HepG2 (cell line): ENCODE measurements at regions not wholly inside any gene's neighbourhood (a gene's known extent, or its start where the extent isn't known, plus 50 kb on each side); places are given as distances from the start of the nearest gene placed in this dataset.

Experiments used
- ATAC-seq: fragments of 200-7000 bp; cut with Tn5 transposase; 3 replicates; pipeline ENCODE4 v1.9.1; 2020; ENCODE audit warnings: mild to moderate bottlenecking, moderate library complexity
- BruUV-seq: library from RNA; stranded (reverse); fragments of 400-500 nt; replicated peaks from 2 replicates; lab custom pipeline; 2021; lab: Mats Ljungman, UMichigan
- CTCF ChIA-PET: fragments of 300-600 bp; formaldehyde crosslinking; extraction: SDS; loops from one replicate; lab custom pipeline; 2021; ENCODE audit warnings: low total read pairs, inconsistent platforms, low intra/inter-chr PET ratio; lab: Yijun Ruan, JAX
- POLR2A ChIA-PET: fragments of 350-600 bp; sonication (Branson Sonifier 250); formaldehyde crosslinking; loops from one replicate; lab custom pipeline; 2020; ENCODE audit warnings: antibody characterized with exemption, inconsistent platforms; lab: Yijun Ruan, JAX
- DNase-seq: peaks from one replicate; pipeline ENCODE4 v3.0.0-alpha.2; 2015; ENCODE audit warnings: low spot score
- FAIRE-seq: peaks from 3 replicates; lab custom pipeline; 2011; peaks lifted over from hg19 to GRCh38; lab: Jason Lieb, UNC
- H2AFZ ChIP-seq: one replicate; pipeline ENCODE4 v1.6.1; 2011; ENCODE audit warnings: low read length, inconsistent platforms
- H3K27ac ChIP-seq: fragments of 300-600 bp; 3 replicates; pipeline ENCODE4 v1.8.0; 2011; ENCODE audit warnings: mixed run types, mild to moderate bottlenecking, mixed read lengths, low read length, inconsistent platforms; ENCODE audit not compliant: insufficient read depth; ENCODE audit errors: extremely low read length
- H3K27me3 ChIP-seq, 2 experiments: fragments of 200-600 bp in 1 of 2; 2 replicates in 1 of 2; 3 replicates in 1 of 2; pipeline versions ENCODE4 v1.6.0 to v1.8.0; 2011; ENCODE audit warnings: low read length in 2 of 2, mild to moderate bottlenecking in 2 of 2, moderate library complexity in 2 of 2, inconsistent platforms in 1 of 2; ENCODE audit not compliant: insufficient read depth in 2 of 2, control insufficient read depth in 1 of 2
- H3K36me3 ChIP-seq, 2 experiments: fragments of 200-600 bp in 1 of 2; replicated peaks in 1 of 2; 2 replicates in 1 of 2; 3 replicates in 1 of 2; pipeline versions ENCODE4 v1.5.1 to v1.8.0; 2011; ENCODE audit warnings: low read length in 2 of 2, inconsistent platforms in 1 of 2; ENCODE audit not compliant: insufficient read depth in 2 of 2, control insufficient read depth in 1 of 2
- H3K4me1 ChIP-seq: 2 replicates; pipeline ENCODE4 v1.5.1; 2012; ENCODE audit warnings: low read length, inconsistent platforms; ENCODE audit not compliant: insufficient read depth
- H3K4me2 ChIP-seq: 2 replicates; pipeline ENCODE4 v1.6.0; 2011; ENCODE audit warnings: low read depth, low read length, inconsistent platforms
- H3K4me3 ChIP-seq, 3 experiments: fragments of 200-600 bp in 1 of 3; sonication (generic), shearing (Covaris generic) in 1 of 3; replicated peaks in 1 of 3; 2 replicates each; pipeline ENCODE4 v1.5.1; 2011 to 2016; ENCODE audit warnings: low read length in 3 of 3, inconsistent platforms in 2 of 3, low read depth in 2 of 3, mild to moderate bottlenecking in 2 of 3, control low read depth in 1 of 3, mixed read lengths in 1 of 3; ENCODE audit not compliant: insufficient read depth in 1 of 3
- H3K79me2 ChIP-seq: one replicate; pipeline ENCODE4 v1.6.1; 2011; ENCODE audit warnings: low read length, inconsistent platforms; ENCODE audit not compliant: insufficient read depth
- H3K9ac ChIP-seq: 2 replicates; pipeline ENCODE4 v1.6.0; 2011; ENCODE audit warnings: mild to moderate bottlenecking, low read depth, low read length, inconsistent platforms; ENCODE audit not compliant: insufficient read depth
- H3K9me3 ChIP-seq: 2 replicates; pipeline ENCODE4 v1.5.1; 2012; ENCODE audit warnings: mild to moderate bottlenecking, low read length
- H4K20me1 ChIP-seq: 2 replicates; pipeline ENCODE4 v1.6.0; 2011; ENCODE audit warnings: inconsistent platforms, mild to moderate bottlenecking, low read length, moderate library complexity; ENCODE audit not compliant: insufficient read depth
- CEBPG ChIP-seq: IDR thresholded peaks from 2 replicates; pipeline ENCODE4 v1.6.1; 2016
- GLI4 ChIP-seq: sonication (generic); formaldehyde crosslinking; IDR thresholded peaks from 2 replicates; pipeline ENCODE4 v1.5.1; 2020; ENCODE audit warnings: missing genetic modification reagents, mild to moderate bottlenecking, moderate library complexity, borderline replicate concordance
- GTF2F1 ChIP-seq: fragments of 150-350 bp; IDR thresholded peaks from 2 replicates; pipeline ENCODE4 v1.6.1; 2014; ENCODE audit warnings: low read length
- JARID2 ChIP-seq: sonication (generic); formaldehyde crosslinking; IDR thresholded peaks from 2 replicates; pipeline ENCODE4 v1.8.1; 2023; ENCODE audit warnings: missing genetic modification reagents, inconsistent platforms; ENCODE audit not compliant: insufficient replicate concordance
- MZF1 ChIP-seq: sonication (generic); formaldehyde crosslinking; IDR thresholded peaks from 2 replicates; pipeline ENCODE4 v1.8.1; 2023; ENCODE audit warnings: mild to moderate bottlenecking, missing genetic modification reagents, borderline replicate concordance
- NCOA1 ChIP-seq: sonication (generic); formaldehyde crosslinking; IDR thresholded peaks from 2 replicates; pipeline ENCODE4 v1.9.0; 2021; ENCODE audit warnings: missing genetic modification reagents
- NPAS2 ChIP-seq: sonication (generic); formaldehyde crosslinking; IDR thresholded peaks from 2 replicates; pipeline ENCODE4 v1.8.0; 2022; ENCODE audit warnings: mild to moderate bottlenecking, missing genetic modification reagents, borderline replicate concordance
- RFXAP ChIP-seq: sonication (generic); formaldehyde crosslinking; IDR thresholded peaks from 2 replicates; pipeline ENCODE4 v1.4.0; 2020; ENCODE audit warnings: missing genetic modification reagents, borderline replicate concordance
- RXRA ChIP-seq: sonication (generic); formaldehyde crosslinking; IDR thresholded peaks from 2 replicates; pipeline ENCODE4 v1.5.1; 2020; ENCODE audit warnings: missing genetic modification reagents
- TAF15 ChIP-seq: fragments of 200-400 bp; formaldehyde crosslinking; IDR thresholded peaks from one replicate; pipeline ENCODE4 v1.6.1; 2018; ENCODE audit warnings: mild to moderate bottlenecking, low read depth, low read length; ENCODE audit not compliant: poor library complexity, severe bottlenecking
- TARDBP ChIP-seq: sonication (generic); formaldehyde crosslinking; IDR thresholded peaks from 2 replicates; pipeline ENCODE4 v1.8.0; 2022; ENCODE audit warnings: mild to moderate bottlenecking, missing genetic modification reagents
- TGIF2 ChIP-seq: IDR thresholded peaks from 2 replicates; pipeline ENCODE4 v1.6.1; 2016; ENCODE audit warnings: control low read depth, missing compliant biosample characterization
- WIZ ChIP-seq: sonication (generic); formaldehyde crosslinking; IDR thresholded peaks from 2 replicates; pipeline ENCODE4 v1.5.1; 2020; ENCODE audit warnings: mild to moderate bottlenecking, missing genetic modification reagents
- ZFP1 ChIP-seq: IDR thresholded peaks from 2 replicates; pipeline ENCODE4 v1.6.1; 2016
- WGBS: methylation state at CpG from one replicate; pipeline ENCODE4 v1.1.6; 2017; ENCODE audit warnings: low lambda C conversion rate; 5-methylcytosine and 5-hydroxymethylcytosine counted together
- in situ Hi-C: cut with HindIII; loops from 2 replicates; pipeline ENCODE4 v1.10.0; 2017; ENCODE audit warnings: low pct_unique_long_range_greater_than_20kb; ENCODE audit not compliant: extremely low pct_ligation_motif_present
- intact Hi-C: fragments of 100-400 bp; cut with micrococcal nuclease; formaldehyde crosslinking; loops from one replicate; pipeline ENCODE4 v1.10.0; 2022; ENCODE audit not compliant: unreplicated experiment
- TF ChIP-seq, protein P1 (sequence below): sonication (generic); formaldehyde crosslinking; IDR thresholded peaks from 2 replicates; pipeline ENCODE4 v1.4.0; 2020; ENCODE audit warnings: missing genetic modification reagents, mild to moderate bottlenecking, borderline replicate concordance

DNA sequence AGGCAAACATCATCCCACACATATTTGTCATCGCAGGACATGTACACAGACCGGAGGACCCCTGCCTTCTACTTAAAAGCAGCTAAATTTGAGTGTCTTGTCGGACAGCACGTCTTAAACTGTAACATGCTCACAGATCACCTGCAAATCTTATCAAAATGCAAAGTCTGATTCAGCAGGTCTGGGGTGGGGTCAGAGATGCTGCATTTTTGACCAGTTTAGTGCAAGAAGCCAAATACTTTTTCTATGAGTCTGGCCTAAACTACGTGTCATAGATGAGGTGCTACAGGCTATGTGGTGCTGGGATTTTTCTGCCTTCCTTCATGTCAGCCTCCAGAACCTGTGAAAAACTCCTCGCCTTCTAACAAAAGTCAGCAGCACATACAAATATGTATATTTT is 178.8 kb upstream of the LHX5 start:
- H3K27me3 ChIP-seq = peaks cover 1 to 17% of the 10 kb centered on the region in 2 experiments; a peak in 2 of 5 replicates
- ChIA-PET POLR2A (no interaction called here), CTCF (no interaction called here)
- no peak overlapping the region for H3K9ac ChIP-seq
- H3K36me3 ChIP-seq = no peaks in the 10 kb centered on the region
- H3K9me3 ChIP-seq = no peaks in the 10 kb centered on the region
- in situ Hi-C loops (no loop called here), intact Hi-C loops (no loop called here)
- no peaks in the 10 kb centered on the region for H3K79me2 ChIP-seq
- no peak for DNase-seq
- FAIRE-seq = no peak
- WGBS = 7% methylated on average over 4 of the region's 6 CpGs
- no peak overlapping the region for H3K4me3 ChIP-seq
- H4K20me1 ChIP-seq = no peaks in the 10 kb centered on the region
- ATAC-seq = no peak
- no peak overlapping the region for H3K4me2 ChIP-seq
- no peak overlapping the region for H3K27ac ChIP-seq
- no peak overlapping the region for H2AFZ ChIP-seq
- BruUV-seq = no TSS peak
- TF ChIP-seq NPAS2 (CRISPR knock-in tag) = no peak
- TF ChIP-seq NCOA1 (CRISPR knock-in tag) = no peak
- no peak for TF ChIP-seq RFXAP (CRISPR knock-in tag)
- TF ChIP-seq TAF15 = no peak
- TF ChIP-seq, protein P1, sequence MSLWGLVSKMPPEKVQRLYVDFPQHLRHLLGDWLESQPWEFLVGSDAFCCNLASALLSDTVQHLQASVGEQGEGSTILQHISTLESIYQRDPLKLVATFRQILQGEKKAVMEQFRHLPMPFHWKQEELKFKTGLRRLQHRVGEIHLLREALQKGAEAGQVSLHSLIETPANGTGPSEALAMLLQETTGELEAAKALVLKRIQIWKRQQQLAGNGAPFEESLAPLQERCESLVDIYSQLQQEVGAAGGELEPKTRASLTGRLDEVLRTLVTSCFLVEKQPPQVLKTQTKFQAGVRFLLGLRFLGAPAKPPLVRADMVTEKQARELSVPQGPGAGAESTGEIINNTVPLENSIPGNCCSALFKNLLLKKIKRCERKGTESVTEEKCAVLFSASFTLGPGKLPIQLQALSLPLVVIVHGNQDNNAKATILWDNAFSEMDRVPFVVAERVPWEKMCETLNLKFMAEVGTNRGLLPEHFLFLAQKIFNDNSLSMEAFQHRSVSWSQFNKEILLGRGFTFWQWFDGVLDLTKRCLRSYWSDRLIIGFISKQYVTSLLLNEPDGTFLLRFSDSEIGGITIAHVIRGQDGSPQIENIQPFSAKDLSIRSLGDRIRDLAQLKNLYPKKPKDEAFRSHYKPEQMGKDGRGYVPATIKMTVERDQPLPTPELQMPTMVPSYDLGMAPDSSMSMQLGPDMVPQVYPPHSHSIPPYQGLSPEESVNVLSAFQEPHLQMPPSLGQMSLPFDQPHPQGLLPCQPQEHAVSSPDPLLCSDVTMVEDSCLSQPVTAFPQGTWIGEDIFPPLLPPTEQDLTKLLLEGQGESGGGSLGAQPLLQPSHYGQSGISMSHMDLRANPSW = no peak
- TF ChIP-seq GLI4 (CRISPR knock-in tag) = no peak
- no peak for TF ChIP-seq WIZ
- no peak for TF ChIP-seq ZFP1 (CRISPR knock-in tag)
- no peak for TF ChIP-seq CEBPG (CRISPR knock-in tag)
- no peak for TF ChIP-seq TARDBP (CRISPR knock-in tag)
- no peak for TF ChIP-seq JARID2
- TF ChIP-seq TGIF2 (CRISPR knock-in tag) = no peak
- TF ChIP-seq GTF2F1 = no peak
- no peak for TF ChIP-seq RXRA (CRISPR knock-in tag)
- no peak for TF ChIP-seq MZF1 (CRISPR knock-in tag)
- H3K4me1 ChIP-seq = no peaks in the 10 kb centered on the region
